Fibroblast of skin of right biceps (primary cell): ENCODE measurements at regions not wholly inside any gene's neighbourhood (a gene's known extent, or its start where the extent isn't known, plus 50 kb on each side); places are given as distances from the start of the nearest gene placed in this dataset.
A peak's percentile ranks its signal among the peaks of the same experiment; 100 is the strongest.
"Not testable (repeated sequence)": the region's sequence is repeated elsewhere in the genome, so short reads cannot be mapped to it uniquely, and the experiment has no call there.

ENCODE experiments used
- DNase-seq: peaks from one replicate; pipeline ENCODE4 v3.0.0-alpha.2; 2013

DNA sequence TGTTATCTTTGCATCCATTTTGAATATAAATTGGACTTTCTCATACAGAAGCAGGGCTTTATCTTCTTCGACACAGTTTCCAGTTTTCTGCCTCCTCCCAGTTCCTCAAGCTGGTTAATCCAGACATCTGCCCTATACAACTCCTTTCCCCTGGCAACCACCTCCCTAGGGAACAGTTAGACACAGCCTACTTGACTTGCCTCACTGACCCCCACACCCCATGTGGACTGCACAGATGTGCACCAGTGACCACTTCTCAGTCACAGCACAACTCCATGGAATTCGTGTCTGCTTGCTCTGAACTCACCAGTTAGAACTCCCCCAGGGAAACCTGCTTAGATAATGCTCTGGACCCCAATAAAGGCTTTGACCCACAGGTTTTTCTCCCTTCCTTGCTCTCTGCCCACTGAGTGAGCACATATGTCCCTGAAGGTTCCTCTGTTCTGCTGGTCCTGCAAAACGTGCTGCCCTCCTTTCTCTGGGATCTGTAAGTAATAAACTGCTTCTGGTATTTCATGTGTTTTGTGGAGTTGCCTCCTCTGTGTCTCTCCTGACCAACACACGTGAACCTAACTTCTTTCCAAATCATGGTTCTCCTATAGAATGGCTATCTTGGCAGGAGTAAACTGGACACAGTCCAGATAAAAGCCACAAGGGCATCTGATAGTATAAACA lies 351.2 kb downstream of the CD83 start:
- DNase-seq: no peak

DNA sequence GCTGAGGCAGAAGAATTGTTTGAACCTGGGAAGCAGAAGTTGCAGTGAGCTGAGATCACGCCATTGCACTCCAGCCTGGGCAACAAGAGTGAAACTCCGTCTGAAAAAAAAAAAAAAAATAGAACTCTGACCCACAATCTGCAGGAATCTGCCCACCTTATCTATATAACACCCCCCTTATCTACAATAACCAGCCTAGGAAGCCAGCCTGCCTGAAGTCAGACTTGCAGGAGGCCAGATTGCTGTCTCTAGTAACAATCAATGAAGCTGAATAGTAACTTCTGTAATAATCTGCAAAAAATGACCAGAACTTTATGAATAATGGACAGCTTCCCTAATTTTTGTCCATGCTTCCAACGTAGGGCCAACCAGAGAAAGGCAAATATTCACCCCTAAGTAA lies 352.5 kb downstream of the CD83 start:
- no peak for DNase-seq

DNA sequence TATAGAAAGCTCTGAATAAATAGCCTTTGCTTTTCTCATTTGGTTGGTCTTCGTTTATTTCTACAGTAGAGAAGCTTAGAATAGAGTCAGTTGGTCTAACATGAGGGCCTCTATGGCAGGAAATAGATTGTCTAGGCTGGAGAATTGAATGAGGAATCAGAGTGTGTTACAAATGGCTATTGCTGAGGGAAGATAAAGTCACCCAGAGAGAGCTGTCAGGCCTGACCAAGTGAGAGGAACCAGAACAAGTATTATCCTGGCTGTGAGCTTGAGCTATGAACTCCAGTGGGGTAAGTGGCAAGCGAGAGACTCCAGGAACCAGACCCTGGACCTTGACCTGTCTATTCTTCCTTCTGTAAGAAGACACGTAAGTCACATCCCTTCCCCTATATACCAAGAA lies 353.1 kb downstream of the CD83 start:
- DNase-seq: no peak

DNA sequence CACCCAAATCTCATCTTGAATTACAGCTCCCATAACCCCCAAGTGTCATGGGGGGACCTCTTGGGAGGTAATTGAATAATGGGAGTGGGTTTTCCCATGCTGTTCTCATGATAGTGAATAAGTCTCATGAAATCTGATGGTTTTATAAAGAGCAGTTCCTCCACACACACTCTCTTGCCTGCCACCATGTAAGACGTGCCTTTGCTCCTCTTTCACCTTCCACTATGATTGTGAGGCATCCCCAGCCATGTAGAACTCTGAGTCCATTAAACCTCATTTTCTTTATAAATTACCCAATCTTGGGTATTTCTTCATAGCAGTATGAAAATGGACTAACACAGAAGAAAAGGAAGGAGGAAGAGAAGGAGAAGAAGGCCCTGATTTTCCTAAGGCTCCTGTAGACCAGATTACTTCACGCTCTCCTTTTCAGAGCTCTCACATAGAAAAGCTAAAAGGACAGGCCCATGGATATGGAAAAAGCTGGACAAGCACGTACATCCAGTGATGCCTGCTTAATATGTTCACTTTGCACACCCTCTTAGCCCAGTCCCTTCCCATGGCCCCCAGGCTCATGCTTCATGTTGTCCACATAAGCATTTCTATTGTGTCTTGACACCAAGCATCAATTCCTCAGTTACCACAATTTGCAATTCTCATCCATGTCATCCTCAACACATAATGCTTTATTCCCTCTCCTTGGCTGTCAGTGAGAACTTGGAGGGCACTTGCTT lies 354.8 kb downstream of the CD83 start:
- no peak for DNase-seq

GRCh38 chr6:14472986-14473337 lies 355.4 kb downstream of the CD83 start:
- DNase-seq: peak; percentile 61

- DNase-seq: no peak
Observed at GRCh38 chr6:14474816-14475215, 357.2 kb downstream of the CD83 start.

- DNase-seq: no peak
Observed at GRCh38 chr6:14475306-14475705, 357.7 kb downstream of the CD83 start.

DNA sequence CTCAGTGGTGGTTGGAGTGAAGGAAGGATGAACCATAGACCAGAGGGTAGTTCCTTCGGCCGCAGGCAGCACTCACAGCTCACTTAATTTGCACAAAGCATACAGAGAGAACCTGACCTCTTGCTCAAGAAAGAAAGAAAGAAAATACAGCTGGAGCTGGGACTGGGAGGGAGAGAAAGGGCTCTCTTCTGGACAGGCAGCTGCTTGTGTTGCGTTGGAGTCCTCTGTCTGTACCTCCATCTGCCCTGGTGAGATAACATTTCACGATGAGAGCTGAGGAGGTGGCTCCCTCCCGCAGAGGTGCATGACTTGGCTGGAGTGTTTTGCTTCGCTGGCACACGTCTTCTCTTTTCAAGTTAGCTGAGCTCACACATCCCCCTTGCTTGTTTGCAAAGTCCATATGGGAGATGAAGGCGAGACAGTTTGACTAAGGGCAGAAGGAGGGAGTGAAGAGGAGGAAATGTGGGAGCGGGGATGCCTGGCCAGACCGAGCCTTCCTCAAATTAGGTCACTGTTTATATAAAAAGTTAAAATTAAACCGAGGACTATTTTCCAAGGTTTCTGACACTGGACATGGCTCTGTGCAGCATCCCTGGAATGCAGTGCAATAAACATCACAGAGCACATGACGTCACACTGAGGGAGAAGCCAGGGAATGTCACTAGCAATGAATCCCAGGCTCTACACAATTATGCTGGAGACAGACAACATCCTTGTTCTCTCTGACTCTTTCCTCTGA lies 359.4 kb downstream of the CD83 start:
- DNase-seq: peak; percentile 95

- no peak for DNase-seq
Observed at GRCh38 chr6:14477559-14477958, 360.0 kb downstream of the CD83 start.

DNA sequence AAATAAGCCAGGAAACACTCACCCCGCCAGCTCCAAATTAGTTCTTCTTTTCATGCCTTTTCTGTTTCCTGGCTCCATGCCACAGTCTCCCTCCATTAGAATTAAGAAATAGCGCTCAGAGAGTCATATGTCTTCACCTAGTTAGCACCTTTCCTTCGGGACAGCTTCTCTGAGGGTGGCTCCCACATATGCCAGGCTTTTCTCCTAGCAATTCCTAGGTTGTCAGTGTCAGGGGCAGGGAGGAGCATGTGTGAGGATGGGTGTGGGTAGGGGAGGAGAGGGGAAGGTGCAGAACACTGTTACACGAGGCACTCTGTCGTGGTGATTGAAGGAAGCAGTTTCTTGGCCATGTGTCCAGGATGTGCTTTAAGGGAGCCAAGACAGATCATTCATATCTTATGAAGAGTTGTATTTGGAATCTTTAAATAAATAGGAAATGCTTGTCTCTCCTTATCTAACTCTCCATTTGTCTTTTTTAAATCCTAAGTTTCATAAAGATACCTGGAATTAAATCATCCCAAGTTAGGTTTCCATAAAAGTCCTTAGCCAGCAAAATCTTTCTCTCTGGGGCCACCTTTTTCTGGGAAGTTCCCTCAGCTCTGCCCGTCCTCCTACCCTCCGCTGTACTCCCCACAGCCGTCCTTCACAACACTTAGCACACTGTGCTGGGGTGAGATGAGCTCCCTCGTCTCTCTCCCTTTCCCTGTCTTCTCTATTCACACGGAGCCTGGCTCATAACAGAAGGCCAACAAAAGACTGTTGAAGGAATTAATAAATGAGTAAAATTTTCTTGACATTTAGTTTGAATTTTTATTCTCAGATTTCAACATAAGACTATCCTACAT lies 361.0 kb downstream of the CD83 start:
- no peak for DNase-seq

DNA sequence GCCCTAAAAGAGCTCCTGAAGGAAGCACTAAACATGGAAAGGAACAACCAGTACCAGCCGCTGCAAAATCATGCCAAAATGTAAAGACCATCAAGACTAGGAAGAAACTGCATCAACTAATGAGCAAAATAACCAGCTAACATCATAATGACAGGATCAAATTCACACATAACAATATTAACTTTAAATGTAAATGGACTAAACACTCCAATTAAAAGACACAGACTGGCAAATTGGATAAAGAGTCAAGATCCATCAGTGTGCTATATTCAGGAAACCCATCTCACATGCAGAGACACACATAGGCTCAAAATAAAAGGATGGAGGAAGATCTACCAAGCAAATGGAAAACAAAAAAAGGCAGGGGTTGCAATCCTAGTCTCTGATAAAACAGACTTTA lies 364.4 kb downstream of the CD83 start:
- DNase-seq: not testable (repeated sequence)

DNA sequence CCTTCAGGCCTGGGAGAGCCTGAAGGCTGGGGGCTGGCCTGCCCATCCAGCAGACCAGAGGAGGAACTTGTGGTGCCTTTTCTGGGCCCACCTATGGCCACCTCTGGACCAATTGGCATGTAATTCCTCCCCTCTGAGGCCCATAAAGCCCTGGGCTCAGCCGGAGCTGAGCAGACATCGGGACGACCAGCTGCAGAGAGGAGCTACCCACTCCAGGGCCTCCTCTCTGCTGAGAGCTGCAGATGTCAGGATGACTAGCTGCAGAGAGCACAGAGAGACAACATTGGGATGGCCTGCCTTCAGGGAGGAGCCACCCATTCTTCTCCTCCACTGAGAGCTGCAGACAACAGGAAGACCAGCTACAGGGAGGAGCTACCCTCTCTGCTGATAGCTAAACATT lies 370.1 kb downstream of the CD83 start:
- no peak for DNase-seq

- no peak for DNase-seq
Observed at GRCh38 chr6:14488180-14488579, 370.6 kb downstream of the CD83 start.

- DNase-seq: no peak
Observed at GRCh38 chr6:14489445-14489844, 371.9 kb downstream of the CD83 start.

DNA sequence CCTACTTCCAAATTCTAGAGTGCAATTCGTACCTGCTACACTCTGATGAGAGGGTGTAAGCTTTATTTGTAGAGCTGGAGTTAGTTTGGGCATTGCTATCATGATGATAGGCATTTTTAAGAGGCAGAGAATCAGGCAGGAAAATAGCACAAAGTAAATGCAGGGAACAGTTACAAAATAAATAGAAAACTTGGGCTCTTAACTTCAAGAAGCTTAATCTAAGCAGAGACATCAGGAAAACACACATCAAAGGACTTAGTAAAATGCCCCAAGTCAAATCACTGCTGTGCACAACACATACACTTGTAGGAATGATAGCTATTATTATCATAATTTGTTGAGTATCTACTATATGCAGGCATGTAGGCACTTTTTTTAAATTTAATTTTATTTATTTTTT lies 381.2 kb downstream of the CD83 start:
- DNase-seq: no peak

GRCh38 chr6:14499309-14499708 lies 381.7 kb downstream of the CD83 start:
- no peak for DNase-seq

DNA sequence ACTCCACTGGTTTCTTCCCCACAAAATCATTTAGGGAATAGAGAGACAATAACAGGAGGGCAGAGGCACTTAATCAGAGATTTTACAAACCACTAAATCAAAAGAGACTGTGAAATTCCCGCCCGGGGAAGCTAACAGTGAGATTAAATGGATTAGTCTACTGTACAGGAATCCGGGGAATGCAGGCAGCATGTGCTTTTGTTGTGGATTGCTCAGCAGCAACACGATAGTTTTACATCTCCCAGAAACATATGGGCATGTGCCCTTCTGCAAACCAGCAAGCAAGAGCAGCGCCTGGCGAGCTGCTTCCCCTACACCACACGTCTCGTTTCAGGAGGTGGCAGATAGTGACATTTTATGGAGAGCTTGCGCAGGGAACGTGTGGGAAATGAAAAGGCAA lies 382.3 kb downstream of the CD83 start:
- DNase-seq: peak; percentile 96

DNA sequence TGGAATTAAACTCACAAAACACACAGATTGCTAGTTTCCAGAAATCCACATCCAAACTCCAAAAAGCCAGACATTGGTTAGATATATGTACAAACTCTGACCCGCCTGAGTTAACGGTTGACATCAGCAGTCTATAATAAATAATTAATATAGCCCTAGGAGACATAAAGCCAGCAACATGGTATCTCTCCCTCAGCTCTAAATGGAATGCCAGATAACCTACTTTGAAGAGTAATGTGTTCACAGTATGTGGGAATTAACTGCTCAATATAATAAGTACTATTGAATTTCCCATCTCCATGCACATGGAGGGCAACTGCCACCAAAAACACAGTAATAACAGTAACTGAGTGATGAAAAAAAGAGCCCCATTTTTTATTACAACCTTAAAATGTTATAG lies 383.2 kb downstream of the CD83 start:
- no peak for DNase-seq

GRCh38 chr6:14501240-14501639 lies 383.7 kb downstream of the CD83 start:
- DNase-seq: no peak

- no peak for DNase-seq
Observed at GRCh38 chr6:14501914-14502313, 384.3 kb downstream of the CD83 start.

DNA sequence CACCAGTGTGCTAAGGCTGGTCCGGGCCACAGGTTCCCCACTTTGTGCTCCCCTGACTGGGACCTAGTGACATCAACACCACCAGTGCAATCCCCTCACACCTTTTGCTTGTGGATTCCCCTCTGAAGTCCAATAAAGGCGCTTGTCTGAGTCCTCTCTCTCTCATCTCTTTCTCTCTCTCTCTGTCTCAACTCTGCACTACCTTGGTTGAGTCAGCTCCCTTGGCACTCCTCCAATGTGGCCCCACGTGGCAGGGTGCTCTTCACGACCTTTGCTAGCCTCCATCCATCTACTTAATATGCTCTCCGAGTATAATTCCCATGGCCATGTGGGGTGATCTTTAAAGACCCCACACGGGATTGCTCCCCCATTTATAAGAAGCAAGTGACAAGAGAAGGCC lies 385.0 kb downstream of the CD83 start:
- DNase-seq: peak; percentile 25

DNA sequence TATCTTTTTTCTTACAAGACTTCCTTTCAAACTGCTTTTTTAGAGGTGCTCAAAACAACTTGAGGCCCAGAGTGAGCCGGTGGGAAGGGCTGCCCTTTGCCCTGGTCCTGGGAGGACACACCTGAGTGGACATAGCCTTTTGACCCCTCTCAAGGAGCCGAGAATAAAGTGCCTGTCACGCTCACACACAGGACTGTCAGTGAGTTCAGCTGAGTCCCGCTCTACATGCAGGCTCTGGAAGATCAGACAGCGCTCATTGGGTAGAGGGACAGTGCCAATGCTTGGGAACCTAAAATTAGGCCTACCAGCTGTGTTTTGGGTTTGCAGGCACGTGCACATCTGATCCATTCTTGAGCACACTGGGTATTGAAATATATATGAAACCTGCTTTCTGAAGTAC lies 387.8 kb downstream of the CD83 start:
- DNase-seq: no peak

DNA sequence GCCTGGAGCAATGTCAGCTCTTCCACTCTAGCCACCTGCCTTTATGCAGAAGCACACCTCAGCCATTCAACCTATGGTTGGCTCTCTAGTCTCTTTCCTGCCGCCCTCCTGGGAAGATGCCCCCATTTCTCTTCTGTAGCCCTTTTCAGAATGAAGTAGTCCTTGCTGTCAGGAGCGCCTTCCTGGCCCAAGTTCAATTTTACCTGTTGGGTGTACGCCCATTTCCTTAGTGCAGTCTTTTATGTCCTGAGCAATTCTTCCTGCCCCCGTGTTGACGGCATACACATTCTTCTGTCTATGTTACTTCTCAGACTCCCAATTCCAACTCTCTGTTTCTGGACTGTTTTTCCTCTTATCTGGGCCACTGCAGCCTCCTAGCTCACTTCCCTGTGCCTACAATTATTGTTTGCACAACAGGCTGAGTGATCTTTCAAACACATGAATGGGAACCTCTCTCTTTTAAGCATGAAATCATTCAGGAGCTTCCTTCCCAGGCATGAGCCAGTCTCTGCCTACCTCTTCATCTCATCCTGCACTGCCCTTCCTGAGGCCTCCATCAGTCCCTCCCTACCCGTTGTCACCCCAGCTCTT lies 389.2 kb downstream of the CD83 start:
- no peak for DNase-seq
